ENCODE measurements at regions not wholly inside any gene's neighbourhood (a gene's known extent, or its start where the extent isn't known, plus 50 kb on each side); places are given as distances from the start of the nearest gene placed in this dataset.
"Not testable (repeated sequence)": the region's sequence is repeated elsewhere in the genome, so short reads cannot be mapped to it uniquely, and the experiment has no call there.

DNA sequence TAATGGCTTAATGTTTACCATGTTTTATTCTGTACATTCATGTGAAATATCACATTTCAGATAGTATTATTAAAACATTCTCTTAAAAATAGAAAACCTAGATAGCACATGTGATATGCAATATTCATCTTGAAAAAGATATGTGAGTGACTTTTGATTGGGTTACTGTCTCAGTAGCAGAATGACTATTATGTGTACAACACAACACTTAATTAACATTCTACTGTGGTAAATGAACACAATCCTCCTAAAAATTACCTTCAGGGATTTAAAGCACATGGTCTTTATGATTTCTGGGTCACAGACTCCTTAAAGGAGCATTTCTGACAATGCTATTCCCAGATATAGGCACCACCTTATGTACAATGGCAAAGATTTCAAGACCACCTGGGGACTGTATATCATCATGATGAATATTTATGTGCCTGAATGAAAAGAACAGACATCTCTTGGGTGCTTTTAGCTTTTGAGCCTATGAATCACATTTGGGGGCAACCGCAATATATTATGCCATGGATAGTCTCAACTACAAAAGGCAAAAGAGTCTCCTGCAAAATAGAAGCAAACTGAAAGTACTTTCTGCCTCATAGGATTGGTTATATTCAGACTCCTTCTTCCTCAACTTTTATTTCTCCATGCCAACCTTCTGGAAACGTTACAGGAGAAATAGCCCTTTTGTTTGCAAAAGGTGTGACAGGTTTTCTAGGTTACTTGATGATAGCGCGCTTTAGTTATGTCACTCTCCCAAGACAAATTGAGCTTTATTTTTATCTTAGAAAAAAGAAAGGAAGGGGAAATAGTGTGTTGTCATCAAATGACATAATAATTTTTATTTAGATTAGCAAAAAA, 259.0 kb downstream of the CALCRL start:
- H3K9me3 ChIP-seq = no peaks in the 10 kb centered on the region
- ATAC-seq (no peak), DNase-seq (no peak)
- no peak overlapping the region for H3K27ac ChIP-seq
- TF ChIP-seq, protein P1, sequence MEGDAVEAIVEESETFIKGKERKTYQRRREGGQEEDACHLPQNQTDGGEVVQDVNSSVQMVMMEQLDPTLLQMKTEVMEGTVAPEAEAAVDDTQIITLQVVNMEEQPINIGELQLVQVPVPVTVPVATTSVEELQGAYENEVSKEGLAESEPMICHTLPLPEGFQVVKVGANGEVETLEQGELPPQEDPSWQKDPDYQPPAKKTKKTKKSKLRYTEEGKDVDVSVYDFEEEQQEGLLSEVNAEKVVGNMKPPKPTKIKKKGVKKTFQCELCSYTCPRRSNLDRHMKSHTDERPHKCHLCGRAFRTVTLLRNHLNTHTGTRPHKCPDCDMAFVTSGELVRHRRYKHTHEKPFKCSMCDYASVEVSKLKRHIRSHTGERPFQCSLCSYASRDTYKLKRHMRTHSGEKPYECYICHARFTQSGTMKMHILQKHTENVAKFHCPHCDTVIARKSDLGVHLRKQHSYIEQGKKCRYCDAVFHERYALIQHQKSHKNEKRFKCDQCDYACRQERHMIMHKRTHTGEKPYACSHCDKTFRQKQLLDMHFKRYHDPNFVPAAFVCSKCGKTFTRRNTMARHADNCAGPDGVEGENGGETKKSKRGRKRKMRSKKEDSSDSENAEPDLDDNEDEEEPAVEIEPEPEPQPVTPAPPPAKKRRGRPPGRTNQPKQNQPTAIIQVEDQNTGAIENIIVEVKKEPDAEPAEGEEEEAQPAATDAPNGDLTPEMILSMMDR (IDR thresholded peaks at IDR 0.05) = no peak
- H3K4me1 ChIP-seq = no peaks in the 10 kb centered on the region
- H3K4me3 ChIP-seq = no peak overlapping the region
- no peaks in the 10 kb centered on the region for H3K36me3 ChIP-seq
- intact Hi-C loops (cut with DNase I) = no loop called here
- H3K27me3 ChIP-seq = no peaks in the 10 kb centered on the region

DNA sequence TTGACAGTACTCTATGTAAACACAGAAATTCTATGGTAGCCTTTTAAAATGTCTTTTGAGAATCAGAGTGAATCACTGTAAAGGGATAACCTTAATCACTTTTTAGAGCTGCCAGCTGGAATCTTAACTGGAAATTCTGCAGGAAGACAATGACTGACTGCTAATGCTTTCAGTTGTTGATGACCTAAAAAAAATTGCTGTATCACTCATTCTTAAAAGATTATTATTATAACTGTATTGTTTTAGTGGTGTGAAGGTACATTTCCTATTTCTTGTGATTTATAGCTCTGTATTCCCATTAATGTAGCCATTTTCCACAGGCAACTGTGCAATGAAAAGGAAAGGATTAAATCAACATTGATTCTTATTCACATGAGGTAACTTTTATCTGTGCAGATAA, 260.5 kb downstream of the CALCRL start:
- DNase-seq = no peak
- Histone ChIP-seq H3K4me1 (no peaks in the 10 kb centered on the region), H3K36me3 (no peaks in the 10 kb centered on the region), H3K27ac (no peak overlapping the region), H3K4me3 (no peak overlapping the region), H3K9me3 (no peaks in the 10 kb centered on the region), H3K27me3 (no peaks in the 10 kb centered on the region)
- intact Hi-C loops (cut with DNase I) = no loop called here
- ATAC-seq = no peak
- TF ChIP-seq, protein P1 (IDR thresholded peaks at IDR 0.05) = no peak

DNA sequence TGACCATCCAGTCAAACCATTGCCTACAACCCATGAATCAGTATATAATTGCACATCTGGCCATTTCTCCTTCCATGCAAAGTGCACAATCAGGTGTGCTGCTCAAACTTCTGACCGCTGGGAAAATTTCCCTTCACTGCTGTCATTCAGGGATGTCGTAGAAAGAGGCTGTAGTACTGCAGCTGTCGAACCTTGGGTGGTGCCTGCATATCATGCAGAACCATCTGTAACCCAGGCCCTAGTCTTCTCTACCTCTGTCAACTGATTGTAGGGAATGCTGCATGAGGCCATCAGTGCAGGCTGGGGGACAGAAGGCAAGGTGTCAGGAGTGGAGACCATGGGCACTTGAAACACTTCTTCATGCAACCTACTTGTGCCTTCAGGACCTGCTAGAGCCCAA, 267.5 kb downstream of the CALCRL start:
- intact Hi-C loops (cut with DNase I) = no loop called here
- no peaks in the 10 kb centered on the region for H3K27me3 ChIP-seq
- H3K4me3 ChIP-seq = no peak overlapping the region
- DNase-seq (no peak), ATAC-seq (no peak)
- no peaks in the 10 kb centered on the region for H3K9me3 ChIP-seq
- no peaks in the 10 kb centered on the region for H3K4me1 ChIP-seq
- TF ChIP-seq, protein P1 (IDR thresholded peaks at IDR 0.05) = no peak
- no peaks in the 10 kb centered on the region for H3K36me3 ChIP-seq
- H3K27ac ChIP-seq = no peak overlapping the region

DNA sequence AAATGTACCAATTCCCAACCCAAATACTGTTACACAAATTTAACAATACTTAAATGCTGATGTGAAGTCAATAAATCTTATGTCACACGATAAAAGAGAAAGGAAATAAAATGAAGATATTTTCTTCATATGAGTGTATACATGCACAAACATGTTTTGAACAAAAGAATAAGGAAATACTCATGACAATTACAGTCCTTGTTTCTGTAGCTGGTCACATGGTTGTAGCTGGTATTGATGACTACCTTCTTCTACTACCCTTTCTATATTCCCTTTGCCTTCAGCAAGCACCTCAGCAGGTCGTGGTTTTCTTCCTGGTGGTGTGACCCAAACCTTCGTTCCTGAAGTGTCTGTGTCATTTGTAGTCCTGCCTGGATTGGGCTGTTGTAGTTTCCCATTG, 269.2 kb downstream of the CALCRL start:
- H3K27me3 ChIP-seq; H3K4me3 ChIP-seq; H3K9me3 ChIP-seq; DNase-seq; ATAC-seq; H3K4me1 ChIP-seq; intact Hi-C loops (cut with DNase I); H3K27ac ChIP-seq; H3K36me3 ChIP-seq: not testable (repeated sequence)

DNA sequence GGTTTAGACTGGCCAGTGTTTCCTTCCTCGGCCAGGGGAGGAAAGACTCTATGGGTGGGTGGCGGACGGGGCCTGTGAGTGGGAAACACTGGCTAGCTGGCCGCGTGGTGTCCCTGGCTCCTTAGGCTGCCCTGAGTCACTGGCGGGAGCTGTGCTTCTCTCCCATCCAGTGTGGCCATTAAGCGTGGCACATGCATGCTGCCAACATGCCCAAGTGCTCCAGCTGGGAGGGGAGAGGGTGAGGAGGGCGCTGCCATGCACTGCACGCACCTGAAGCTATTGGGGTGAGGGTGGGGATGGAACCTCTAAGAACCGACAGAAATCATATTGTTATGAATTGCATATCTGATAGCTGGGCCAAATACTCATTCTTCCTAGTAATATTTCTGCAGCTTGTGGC, 270.8 kb downstream of the CALCRL start:
- TF ChIP-seq, protein P1 (IDR thresholded peaks at IDR 0.05) = no peak
- Histone ChIP-seq H3K4me1 (no peaks in the 10 kb centered on the region), H3K9me3 (no peaks in the 10 kb centered on the region), H3K4me3 (no peak overlapping the region), H3K36me3 (no peaks in the 10 kb centered on the region), H3K27ac (no peak overlapping the region), H3K27me3 (no peaks in the 10 kb centered on the region)
- intact Hi-C loops (cut with DNase I) = no loop called here
- ATAC-seq (no peak), DNase-seq (no peak)

DNA sequence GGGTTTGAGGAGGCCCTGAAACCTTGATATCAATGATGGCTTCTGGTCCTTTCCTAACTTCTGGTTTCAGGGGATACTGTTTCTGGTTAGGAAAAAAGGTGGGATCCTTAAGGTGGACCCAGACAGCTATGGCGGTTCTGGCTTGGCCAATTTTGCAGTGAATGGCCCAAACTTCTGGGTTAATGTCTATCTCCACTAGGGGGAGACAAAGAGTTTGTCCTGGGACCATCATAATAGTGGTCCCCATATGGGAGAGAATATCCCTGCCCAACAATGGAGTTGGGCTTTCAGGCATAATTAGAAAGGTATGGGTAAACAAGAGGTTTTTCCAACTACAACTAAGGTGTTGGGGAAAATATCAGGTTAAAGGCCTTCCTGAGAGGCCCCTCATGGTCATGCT, 273.5 kb downstream of the CALCRL start:
- intact Hi-C loops (cut with DNase I) = no loop called here
- Histone ChIP-seq H3K4me1 (no peaks in the 10 kb centered on the region), H3K27ac (no peak overlapping the region), H3K4me3 (no peak overlapping the region), H3K9me3 (no peaks in the 10 kb centered on the region), H3K27me3 (no peaks in the 10 kb centered on the region), H3K36me3 (no peaks in the 10 kb centered on the region)
- ATAC-seq (no peak), DNase-seq (no peak)
- TF ChIP-seq, protein P1 (IDR thresholded peaks at IDR 0.05) = peak; percentile 10
